Endothelial cell of hepatic sinusoid (primary cell): ENCODE measurements at regions not wholly inside any gene's neighbourhood (a gene's known extent, or its start where the extent isn't known, plus 50 kb on each side); places are given as distances from the start of the nearest gene placed in this dataset.

Experiments
- in situ Hi-C: cut with HindIII; loops from 2 replicates; pipeline ENCODE4 v1.10.0; 2017; ENCODE audit warnings: low sequenced_read_pairs

- in situ Hi-C loops = no loop called here
Observed at GRCh38 chr13:75920536-75920935, 284.4 kb downstream of the LMO7 start.

- in situ Hi-C loops = no loop called here
Observed at GRCh38 chr13:75919660-75920199, 283.6 kb downstream of the LMO7 start.

DNA sequence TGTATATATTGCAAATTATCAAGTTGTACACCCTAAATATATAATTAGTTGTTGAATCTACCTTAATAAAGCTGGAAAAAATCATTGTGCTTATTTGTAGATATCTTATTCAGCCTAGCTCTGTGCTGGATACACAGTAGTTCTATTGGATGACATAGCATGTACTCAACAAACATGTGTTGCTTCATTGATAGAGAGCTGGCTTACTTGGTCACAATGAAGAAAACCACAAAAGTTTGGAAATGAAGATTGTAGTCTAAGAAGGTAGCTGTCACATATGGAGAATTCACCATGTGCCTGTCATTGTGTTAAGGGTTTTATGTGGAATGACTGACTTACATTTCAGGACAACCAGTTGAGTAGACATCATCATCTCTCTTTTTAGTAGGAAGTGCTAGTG is 278.9 kb downstream of the LMO7 start:
- in situ Hi-C loops = no loop called here

DNA sequence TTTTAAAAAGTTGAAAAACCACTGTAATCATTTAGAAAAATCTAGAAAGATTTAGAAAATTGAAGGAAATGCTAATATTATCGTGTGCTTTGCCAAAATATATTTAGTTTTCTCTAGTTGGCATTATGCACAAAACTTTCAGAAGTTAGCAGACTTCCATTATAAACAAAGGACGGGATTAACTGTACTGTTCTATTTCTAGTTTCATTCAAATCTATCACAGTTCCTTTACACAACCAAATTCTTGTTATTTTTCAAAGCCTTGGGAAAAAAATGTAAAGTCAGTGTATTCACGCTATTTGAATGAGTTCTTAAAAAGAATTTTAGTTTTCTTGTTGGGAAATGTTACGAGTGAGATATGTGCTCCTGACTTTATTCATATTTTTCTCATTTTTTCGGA is 277.8 kb downstream of the LMO7 start:
- in situ Hi-C loops = no loop called here

GRCh38 chr13:75910591-75910990 is 274.5 kb downstream of the LMO7 start:
- in situ Hi-C loops = no loop called here
